IgD-negative memory B cell (primary cell): ENCODE measurements at regions not wholly inside any gene's neighbourhood (a gene's known extent, or its start where the extent isn't known, plus 50 kb on each side); places are given as distances from the start of the nearest gene placed in this dataset.

Source experiments
- H3K27ac Mint-ChIP-seq, 3 donors: one replicate each; pipeline ENCODE4 v1.8.0; 2020 to 2022; ENCODE audit warnings: mild to moderate bottlenecking in 3 of 3, mixed read lengths in 3 of 3, moderate library complexity in 1 of 3
- H3K27me3 Mint-ChIP-seq: one replicate; pipeline ENCODE4 v1.8.0; 2021; ENCODE audit warnings: mixed read lengths
- H3K36me3 Mint-ChIP-seq: one replicate; pipeline ENCODE4 v1.8.0; 2020; ENCODE audit warnings: mild to moderate bottlenecking, mixed read lengths
- H3K4me1 Mint-ChIP-seq, 3 donors: one replicate each; pipeline ENCODE4 v1.8.0; 2020 to 2022; ENCODE audit warnings: mixed read lengths in 3 of 3, mild to moderate bottlenecking in 1 of 3
- H3K4me3 Mint-ChIP-seq, 4 donors: one replicate each; pipeline ENCODE4 v1.8.0; 2020 to 2022; ENCODE audit warnings: mild to moderate bottlenecking in 4 of 4, mixed read lengths in 4 of 4, moderate library complexity in 3 of 4
- H3K9me3 Mint-ChIP-seq, 3 donors: one replicate each; pipeline ENCODE4 v1.8.0; 2020 to 2021; ENCODE audit warnings: mixed read lengths in 3 of 3, mild to moderate bottlenecking in 1 of 3

DNA sequence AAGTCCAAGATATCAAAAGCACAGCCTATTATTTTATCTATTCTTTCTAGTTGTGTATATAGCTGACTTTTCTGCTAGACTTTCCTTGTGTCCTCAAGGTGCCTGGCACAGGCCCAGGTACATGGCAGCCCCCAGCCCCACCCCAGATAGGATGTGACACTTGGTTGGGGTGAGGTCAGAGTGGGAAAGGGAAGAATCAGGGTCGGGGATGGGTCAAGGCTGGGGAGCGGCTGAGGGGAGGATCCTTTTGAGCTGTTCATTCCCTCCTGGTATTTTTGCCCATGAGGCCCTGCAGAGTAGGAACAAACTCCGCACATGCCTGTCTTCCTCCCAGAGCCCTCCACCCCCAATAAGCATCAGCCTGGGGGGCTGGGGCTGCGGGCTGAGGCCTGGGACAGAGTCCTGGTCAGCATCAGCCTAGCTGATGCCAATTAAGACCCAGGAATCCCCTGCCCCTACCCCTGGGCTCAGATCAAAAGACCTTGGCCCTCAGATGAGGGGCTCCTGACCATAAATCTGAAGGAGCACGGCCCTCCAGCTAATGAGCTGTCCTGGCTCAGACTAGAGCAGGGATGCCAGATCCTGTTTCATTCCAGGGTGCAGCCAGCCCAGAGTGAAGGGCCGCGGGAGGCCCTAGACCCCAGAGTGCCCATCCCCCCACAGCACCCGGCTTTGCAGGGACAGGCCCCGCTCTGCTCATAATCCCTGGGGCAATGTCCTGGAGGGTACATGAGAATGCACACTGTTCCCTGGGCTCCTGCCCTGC lies 85.3 kb downstream of the SDC1 start:
- H3K9me3 Mint-ChIP-seq = no peaks in the 10 kb centered on the region
- H3K4me1 Mint-ChIP-seq = peaks cover 0 to 2% (median 0%) of the 10 kb centered on the region in 3 donors
- no peak overlapping the region for H3K4me3 Mint-ChIP-seq
- no peaks in the 10 kb centered on the region for H3K27me3 Mint-ChIP-seq
- no peak overlapping the region for H3K27ac Mint-ChIP-seq
- no peaks in the 10 kb centered on the region for H3K36me3 Mint-ChIP-seq

DNA sequence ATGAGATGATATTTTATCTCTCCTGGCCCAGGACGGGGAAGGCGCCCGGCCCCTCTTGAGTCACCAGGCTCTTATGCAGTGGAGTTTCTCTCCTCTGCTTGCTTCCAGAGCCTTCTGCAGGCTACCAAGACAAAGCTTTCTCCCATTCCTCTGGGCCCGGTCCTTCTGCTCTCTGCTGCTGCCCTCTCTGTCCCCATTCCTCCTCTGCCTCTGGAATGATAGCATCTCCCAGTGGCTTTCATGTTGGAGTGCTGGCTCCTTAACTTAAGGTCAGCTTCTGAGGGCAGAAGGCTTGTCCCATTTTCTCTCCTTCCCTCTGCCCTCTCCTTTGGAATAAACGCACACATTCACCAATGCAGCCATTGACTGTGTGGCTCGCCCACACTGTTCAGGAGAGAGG lies 86.2 kb downstream of the SDC1 start:
- no peak overlapping the region for H3K4me3 Mint-ChIP-seq
- H3K27ac Mint-ChIP-seq = no peak overlapping the region
- H3K36me3 Mint-ChIP-seq = no peaks in the 10 kb centered on the region
- H3K27me3 Mint-ChIP-seq = no peaks in the 10 kb centered on the region
- H3K4me1 Mint-ChIP-seq = peaks cover 0 to 2% (median 0%) of the 10 kb centered on the region in 3 donors
- H3K9me3 Mint-ChIP-seq = no peaks in the 10 kb centered on the region

DNA sequence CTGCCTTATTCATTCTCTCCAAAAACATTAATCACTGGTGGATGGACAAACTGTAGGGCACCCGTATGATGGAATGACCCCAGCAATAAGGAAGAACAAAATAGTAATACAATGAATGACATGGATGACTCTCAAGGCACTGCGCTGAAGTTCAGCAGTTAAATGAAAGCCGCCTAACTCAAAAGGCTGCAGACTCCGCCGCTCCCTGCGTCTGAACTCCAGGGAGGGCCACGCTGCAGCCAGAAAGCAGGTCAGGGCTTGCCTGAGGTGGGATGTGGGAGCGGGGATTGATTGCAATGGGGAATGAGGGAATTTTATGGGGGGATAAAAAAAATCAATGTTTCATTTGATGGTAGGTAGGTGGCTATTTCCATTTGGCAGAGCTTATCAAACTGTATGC lies 86.5 kb upstream of the LAPTM4A start:
- Mint-ChIP-seq H3K4me3 (no peak overlapping the region), H3K27ac (no peak overlapping the region), H3K9me3 (no peaks in the 10 kb centered on the region), H3K4me1 (peaks cover 0 to 2% (median 0%) of the 10 kb centered on the region in 3 donors), H3K36me3 (no peaks in the 10 kb centered on the region), H3K27me3 (peaks cover under 1% of the 10 kb centered on the region)

DNA sequence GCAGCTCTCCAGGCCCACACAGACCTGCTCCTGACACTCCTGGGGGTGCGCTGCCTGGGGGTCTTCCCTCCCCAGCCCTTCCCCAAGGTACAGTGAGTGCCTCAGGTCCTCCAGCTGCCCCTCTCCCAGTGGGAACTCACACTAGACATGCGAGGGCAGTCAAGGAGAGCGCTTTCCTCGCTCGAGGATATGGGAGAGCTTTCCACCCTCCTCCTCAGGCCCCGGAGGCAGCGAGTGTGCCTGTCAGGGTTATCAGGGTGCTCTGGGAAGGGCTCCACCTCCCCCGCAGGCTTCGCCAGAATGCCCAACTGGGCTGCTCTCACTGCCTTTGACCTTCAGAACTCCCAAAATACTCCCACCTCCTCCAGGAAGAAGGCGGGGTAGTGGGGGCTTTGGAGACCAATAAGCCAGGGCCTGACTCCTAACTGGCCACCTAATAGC lies 85.7 kb upstream of the LAPTM4A start:
- Mint-ChIP-seq H3K27ac (no peak overlapping the region), H3K4me3 (no peak overlapping the region), H3K9me3 (no peaks in the 10 kb centered on the region), H3K36me3 (no peaks in the 10 kb centered on the region), H3K4me1 (peaks cover 0 to 2% (median 0%) of the 10 kb centered on the region in 3 donors), H3K27me3 (peaks cover 6% of the 10 kb centered on the region)

DNA sequence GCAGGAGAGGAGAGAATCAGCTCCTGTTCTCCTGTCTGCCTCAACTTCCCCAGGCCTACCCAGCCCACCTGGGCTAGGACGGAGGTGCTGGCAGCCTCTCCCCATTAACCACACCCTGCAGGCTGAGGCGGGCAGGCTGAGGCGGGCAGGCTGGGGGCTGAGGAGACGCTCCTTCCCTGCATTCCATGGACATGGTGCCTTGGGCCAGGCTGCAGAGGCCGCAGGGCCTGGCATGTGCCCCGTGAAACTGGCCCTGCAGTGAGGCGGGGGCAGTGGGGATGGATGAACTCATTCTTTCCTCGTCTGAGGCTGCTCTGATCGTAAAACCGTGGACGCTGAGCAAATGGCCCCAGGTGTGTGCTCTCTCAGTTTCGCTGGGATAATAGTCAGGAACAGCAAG lies 84.7 kb upstream of the LAPTM4A start:
- H3K36me3 Mint-ChIP-seq = no peaks in the 10 kb centered on the region
- no peak overlapping the region for H3K4me3 Mint-ChIP-seq
- H3K4me1 Mint-ChIP-seq = peaks cover 0 to 2% (median 0%) of the 10 kb centered on the region in 3 donors
- no peaks in the 10 kb centered on the region for H3K9me3 Mint-ChIP-seq
- peaks cover 8% of the 10 kb centered on the region for H3K27me3 Mint-ChIP-seq
- H3K27ac Mint-ChIP-seq = no peak overlapping the region

DNA sequence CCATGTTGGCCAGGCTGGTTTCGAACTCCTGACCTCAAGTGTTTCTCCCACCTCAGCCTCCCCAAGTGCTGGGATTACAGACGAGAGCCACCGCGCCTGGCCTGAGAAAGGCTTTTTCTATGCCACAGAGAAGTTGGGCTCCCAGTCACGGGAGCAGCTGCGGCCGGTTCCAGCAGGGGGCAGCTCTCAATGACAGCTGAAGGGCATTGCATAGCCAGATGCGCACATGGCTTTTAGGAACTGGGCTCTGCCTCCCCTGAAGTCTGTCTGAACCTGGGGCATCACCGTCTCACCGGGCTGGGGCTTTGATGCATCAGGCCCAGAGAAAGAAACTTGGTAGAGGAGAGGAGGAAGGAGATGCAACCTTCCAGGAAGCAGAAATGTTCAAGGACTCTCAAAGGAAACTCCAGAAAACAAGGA lies 84.2 kb upstream of the LAPTM4A start:
- H3K4me1 Mint-ChIP-seq = peaks cover 0 to 2% (median 0%) of the 10 kb centered on the region in 3 donors
- H3K36me3 Mint-ChIP-seq = no peaks in the 10 kb centered on the region
- H3K27me3 Mint-ChIP-seq = peaks cover 8% of the 10 kb centered on the region
- no peak overlapping the region for H3K4me3 Mint-ChIP-seq
- H3K9me3 Mint-ChIP-seq = no peaks in the 10 kb centered on the region
- no peak overlapping the region for H3K27ac Mint-ChIP-seq

DNA sequence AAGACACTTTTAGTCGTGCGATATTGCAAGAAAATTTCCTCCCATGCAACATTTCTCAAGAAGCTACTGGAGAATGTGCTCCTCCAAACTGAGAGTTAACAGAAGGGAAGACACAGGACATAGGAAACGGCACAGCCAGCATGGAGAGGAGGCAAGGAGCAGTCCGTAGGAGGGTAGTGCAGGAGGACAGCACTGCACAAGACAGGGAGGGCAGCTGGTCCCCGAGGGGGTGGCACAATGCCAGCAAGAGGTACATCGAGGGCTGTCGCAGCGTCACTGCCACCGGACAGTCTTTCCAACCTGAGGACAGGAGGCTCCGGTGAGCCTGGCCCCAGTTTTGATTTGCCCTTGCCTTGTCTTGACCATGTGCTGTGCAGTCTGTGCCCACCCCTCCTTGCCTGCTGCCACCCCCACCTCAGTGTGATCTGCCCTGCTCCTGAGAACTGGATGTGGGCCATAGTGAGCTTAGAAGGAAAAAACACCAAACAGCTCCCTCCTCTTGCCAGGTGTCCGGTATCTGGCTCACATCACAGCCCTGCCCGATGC lies 81.6 kb upstream of the LAPTM4A start:
- Mint-ChIP-seq H3K27ac (no peak overlapping the region), H3K9me3 (no peaks in the 10 kb centered on the region), H3K27me3 (peaks cover 11% of the 10 kb centered on the region), H3K4me3 (no peak overlapping the region), H3K4me1 (peaks cover 0 to 2% (median 0%) of the 10 kb centered on the region in 3 donors), H3K36me3 (no peaks in the 10 kb centered on the region)

DNA sequence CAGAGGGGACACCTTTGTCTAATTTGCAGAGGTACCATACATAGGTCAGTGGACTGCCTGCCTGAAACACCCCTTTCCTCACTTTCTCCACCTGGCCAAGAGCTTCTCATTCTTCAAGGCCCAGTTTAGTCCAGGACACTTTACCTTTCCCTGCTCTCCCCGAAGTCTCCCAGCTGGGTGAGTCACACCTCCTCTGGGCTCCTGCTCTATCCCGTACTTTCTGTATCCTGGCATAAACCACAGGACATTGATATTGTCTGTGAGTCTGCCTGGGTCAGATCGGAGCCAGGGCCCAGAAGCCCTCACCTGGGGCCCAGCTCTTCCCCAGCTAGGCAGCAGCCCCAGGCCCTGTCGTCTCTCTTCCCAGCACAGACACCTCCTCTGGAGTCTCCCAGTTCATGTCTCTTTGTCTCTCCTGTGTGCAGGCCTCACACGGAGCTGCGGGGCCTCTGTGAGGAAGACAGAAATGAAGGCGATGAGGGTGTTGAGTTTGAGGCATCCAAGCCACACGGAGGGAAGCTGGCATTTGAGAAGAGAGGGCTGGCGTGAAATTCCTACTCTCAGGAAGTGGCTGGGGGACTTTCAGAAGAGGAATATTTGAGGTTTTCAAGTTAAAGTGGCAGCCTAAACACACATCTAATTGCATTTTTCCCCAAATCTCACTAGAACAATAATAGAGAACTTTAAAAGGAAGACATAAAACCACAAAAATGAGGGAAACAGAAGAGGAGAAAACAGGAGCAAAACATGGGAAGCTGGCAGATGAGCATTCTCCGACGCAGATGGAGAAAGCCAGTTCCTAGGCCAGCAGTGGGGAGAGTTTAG lies 79.6 kb upstream of the LAPTM4A start:
- H3K36me3 Mint-ChIP-seq = peaks cover 1% of the 10 kb centered on the region
- no peaks in the 10 kb centered on the region for H3K9me3 Mint-ChIP-seq
- H3K4me1 Mint-ChIP-seq = peaks cover 0 to 2% (median 0%) of the 10 kb centered on the region in 3 donors
- H3K27ac Mint-ChIP-seq = peak overlapping the region in 1 of 3 donors; percentile 73
- H3K4me3 Mint-ChIP-seq = no peak overlapping the region
- peaks cover 11% of the 10 kb centered on the region for H3K27me3 Mint-ChIP-seq

DNA sequence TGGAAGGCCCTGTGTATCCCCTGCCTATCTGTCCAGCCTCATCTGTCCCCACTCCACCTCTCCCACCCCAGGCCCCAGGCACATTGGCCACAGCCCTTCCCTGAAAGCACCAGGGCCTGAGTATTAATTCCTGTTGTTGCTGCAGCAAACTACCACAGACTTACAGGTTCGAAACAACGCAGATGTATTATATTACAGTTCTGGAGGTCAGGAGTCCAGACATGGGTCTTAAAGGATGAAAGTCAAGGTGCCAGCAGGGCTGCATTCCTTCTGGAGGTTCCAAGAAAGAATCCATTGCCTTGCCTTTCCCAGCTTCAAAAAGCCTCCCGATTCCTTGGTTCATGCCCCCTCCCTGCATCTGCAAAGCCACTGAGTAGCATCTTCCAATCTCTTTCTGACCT lies 78.7 kb upstream of the LAPTM4A start:
- no peak overlapping the region for H3K4me3 Mint-ChIP-seq

DNA sequence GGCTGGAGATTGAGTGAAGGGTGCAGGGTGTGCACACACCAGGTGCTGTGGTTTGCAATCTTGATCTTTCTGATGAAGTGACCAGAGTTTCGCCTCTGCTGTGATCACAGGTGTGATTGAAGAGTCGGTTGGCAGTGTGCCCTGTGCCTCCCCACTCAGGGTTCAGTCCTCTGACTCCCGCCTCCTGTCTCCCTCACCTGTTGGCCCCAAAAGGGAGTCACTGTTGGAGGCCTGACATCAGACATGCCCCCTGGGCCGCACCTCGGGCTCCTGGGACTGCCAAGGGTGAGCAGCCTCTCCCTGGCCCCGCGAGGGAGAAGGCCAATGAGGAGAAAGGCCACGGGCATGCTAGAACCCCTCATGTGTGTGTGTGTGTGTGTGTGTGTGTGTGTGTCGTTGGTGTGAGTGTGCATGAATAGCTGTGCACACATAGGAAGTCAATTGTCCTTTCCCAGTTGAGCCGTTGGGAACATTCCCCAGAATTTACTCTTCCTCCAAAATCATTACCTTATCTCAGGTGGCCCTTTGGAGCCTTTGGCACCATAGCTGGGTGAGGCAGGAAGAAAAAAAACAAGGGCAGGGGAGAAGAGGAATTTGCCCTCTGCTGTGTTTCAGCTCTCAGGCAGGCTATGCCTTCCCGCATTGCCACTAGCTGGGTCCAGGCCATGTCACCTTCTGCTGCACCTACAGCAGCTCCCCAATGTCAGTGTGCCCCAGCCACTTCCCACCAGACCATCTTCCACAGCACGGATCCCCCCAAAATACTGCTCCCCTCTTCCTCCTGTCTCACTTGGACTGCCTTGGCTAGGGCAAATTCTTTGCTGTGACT lies 78.1 kb upstream of the LAPTM4A start:
- Mint-ChIP-seq H3K4me1 (no peaks in the 10 kb centered on the region), H3K4me3 (no peak overlapping the region), H3K27me3 (peaks cover 11% of the 10 kb centered on the region), H3K36me3 (peaks cover 1% of the 10 kb centered on the region), H3K27ac (no peak overlapping the region), H3K9me3 (no peaks in the 10 kb centered on the region)

More for the DNA sequence above, 78.7 kb upstream of the LAPTM4A start:
- peaks cover 11% of the 10 kb centered on the region for H3K27me3 Mint-ChIP-seq
- no peak overlapping the region for H3K27ac Mint-ChIP-seq
- H3K4me1 Mint-ChIP-seq = peaks cover 0 to 2% (median 0%) of the 10 kb centered on the region in 3 donors
- peaks cover 1% of the 10 kb centered on the region for H3K36me3 Mint-ChIP-seq
- no peaks in the 10 kb centered on the region for H3K9me3 Mint-ChIP-seq

DNA sequence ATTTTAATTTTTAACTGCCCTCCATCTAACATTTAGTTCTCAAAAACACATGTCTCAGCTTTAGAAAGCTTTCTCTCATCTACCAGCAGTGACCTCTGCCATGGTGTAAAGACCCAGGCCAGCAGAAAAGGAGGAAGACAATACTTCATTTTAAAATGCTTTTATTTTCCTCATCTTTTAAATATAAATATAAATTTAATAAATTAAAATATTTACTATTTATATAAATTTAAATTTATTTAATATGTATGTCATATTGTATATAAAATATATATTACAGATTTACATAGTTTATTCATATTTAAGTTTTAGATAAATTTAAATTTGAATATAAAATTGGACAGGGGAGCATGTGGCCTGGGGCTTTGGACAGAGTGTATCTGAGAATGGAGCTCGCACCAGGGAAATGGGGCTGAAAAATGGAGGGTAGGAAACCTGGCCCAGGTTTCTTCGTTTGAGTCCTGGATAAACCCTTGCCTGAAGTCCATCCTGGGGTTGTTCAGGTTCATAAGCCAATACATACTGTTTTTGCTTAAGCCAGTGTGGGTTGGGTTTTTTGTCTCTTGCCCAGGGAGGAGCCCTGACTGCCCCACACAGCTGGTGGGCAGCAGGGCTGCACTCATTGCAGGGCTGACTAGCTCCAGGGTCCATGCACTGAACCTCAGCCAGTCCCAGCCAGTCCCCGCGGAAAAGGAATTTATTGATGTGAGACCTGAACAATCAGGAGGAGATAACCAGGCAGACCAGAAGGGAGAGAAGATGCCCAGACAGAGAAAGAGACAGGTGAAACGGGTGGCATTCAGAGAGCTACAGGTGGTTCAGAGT lies 77.3 kb upstream of the LAPTM4A start:
- Mint-ChIP-seq H3K27ac (no peak overlapping the region), H3K27me3 (peaks cover 11% of the 10 kb centered on the region), H3K36me3 (peaks cover 1% of the 10 kb centered on the region), H3K4me1 (no peaks in the 10 kb centered on the region), H3K9me3 (no peaks in the 10 kb centered on the region), H3K4me3 (no peak overlapping the region)

DNA sequence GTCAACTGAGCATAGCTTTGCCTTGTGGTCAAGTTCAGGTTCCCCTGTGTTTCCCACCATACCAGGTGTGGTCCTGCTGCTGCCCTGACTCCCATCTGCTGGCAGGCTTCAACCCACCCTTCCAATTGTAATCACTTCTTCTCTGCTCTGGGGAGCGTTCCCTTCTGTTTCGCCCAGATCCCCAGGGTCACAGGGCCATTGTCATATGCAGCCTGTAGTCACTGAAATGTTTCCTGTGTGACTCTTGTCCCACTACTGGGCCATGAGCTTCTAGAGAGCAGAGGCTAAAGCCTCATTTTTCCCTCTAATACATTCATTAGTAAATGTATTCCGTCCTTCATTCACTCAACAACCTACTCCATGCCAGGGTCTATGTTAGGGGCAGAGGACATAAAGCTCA lies 75.0 kb upstream of the LAPTM4A start:
- Mint-ChIP-seq H3K4me1 (no peaks in the 10 kb centered on the region), H3K27ac (no peak overlapping the region), H3K36me3 (peaks cover 1% of the 10 kb centered on the region), H3K27me3 (peaks cover 5% of the 10 kb centered on the region), H3K4me3 (no peak overlapping the region), H3K9me3 (peaks cover 0 to 2% (median 0%) of the 10 kb centered on the region in 3 donors)

DNA sequence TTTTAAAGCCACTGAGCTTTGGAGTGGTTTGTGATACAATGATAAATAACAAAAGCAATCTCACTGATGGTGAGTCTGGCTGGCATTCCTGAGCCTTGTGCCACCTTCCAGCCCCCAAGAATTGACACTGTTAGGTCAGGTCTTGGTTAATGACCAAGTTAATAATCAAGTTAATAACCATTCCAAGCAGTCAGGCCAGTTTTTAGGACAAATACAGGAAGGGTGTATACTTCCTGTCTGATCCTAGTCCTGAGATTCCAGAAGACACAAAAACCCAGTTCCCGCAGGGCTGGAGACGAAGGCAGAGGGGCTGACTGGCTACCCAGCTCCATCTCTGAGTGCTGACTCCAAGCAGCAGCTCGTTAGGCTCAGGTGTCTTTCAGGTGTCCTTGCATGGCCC lies 74.6 kb upstream of the LAPTM4A start:
- H3K27ac Mint-ChIP-seq = no peak overlapping the region
- H3K36me3 Mint-ChIP-seq = peaks cover 1% of the 10 kb centered on the region
- H3K4me3 Mint-ChIP-seq = no peak overlapping the region
- peaks cover 3% of the 10 kb centered on the region for H3K27me3 Mint-ChIP-seq
- H3K4me1 Mint-ChIP-seq = no peaks in the 10 kb centered on the region
- peaks cover 0 to 2% (median 0%) of the 10 kb centered on the region in 3 donors for H3K9me3 Mint-ChIP-seq

DNA sequence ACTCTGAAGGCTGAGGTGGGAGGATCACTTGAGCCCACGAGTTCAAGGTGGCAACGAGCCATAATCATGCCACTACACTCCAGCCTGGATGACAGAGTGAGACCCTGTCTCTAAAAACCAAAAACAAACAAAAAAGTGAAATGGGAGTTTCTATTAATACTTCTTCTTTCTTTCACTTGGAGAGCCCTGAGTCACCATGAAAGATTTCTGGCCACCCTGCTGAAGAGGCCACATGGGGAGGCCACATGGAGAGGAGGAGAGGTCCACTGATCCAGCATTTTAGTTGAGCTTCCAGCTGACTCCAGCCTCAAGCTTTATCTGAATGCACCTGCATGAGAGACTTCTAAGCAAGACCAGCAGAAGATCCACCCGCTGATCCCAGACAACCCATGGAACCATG lies 74.2 kb upstream of the LAPTM4A start:
- H3K9me3 Mint-ChIP-seq = peaks cover 0 to 2% (median 0%) of the 10 kb centered on the region in 3 donors
- peaks cover 1% of the 10 kb centered on the region for H3K36me3 Mint-ChIP-seq
- H3K27ac Mint-ChIP-seq = no peak overlapping the region
- H3K27me3 Mint-ChIP-seq = peaks cover 3% of the 10 kb centered on the region
- H3K4me3 Mint-ChIP-seq = no peak overlapping the region
- no peaks in the 10 kb centered on the region for H3K4me1 Mint-ChIP-seq
